H9 (cell line): ENCODE measurements at regions not wholly inside any gene's neighbourhood (a gene's known extent, or its start where the extent isn't known, plus 50 kb on each side); places are given as distances from the start of the nearest gene placed in this dataset.

Experiments used
- DNase-seq: peaks from one replicate; pipeline ENCODE4 v3.0.0-alpha.2; 2017
- H2AFZ ChIP-seq: one replicate; pipeline ENCODE4 v1.6.1; 2013; ENCODE audit warnings: mild to moderate bottlenecking, low read length, control low read depth, moderate library complexity
- H2AK5ac ChIP-seq: 2 replicates; pipeline ENCODE4 v1.6.1; 2013; ENCODE audit warnings: low read length, control low read depth, mixed read lengths; ENCODE audit not compliant: insufficient read length
- H2BK120ac ChIP-seq: one replicate; pipeline ENCODE4 v1.6.1; 2013; ENCODE audit warnings: low read depth, mild to moderate bottlenecking, low read length, control low read depth, inconsistent platforms; ENCODE audit not compliant: poor library complexity, severe bottlenecking
- H2BK12ac ChIP-seq: 2 replicates; pipeline ENCODE4 v1.6.1; 2013; ENCODE audit warnings: low read length, control low read depth, mixed read lengths, low read depth; ENCODE audit not compliant: insufficient read length
- H2BK15ac ChIP-seq: 2 replicates; pipeline ENCODE4 v1.6.1; 2013; ENCODE audit warnings: low read depth, low read length, control low read depth
- H2BK20ac ChIP-seq: one replicate; pipeline ENCODE4 v1.6.1; 2013; ENCODE audit warnings: low read depth, mild to moderate bottlenecking, low read length, control low read depth, inconsistent platforms; ENCODE audit not compliant: poor library complexity, severe bottlenecking
- H2BK5ac ChIP-seq: 2 replicates; pipeline ENCODE4 v1.6.1; 2013; ENCODE audit warnings: low read length, control low read depth, mixed read lengths; ENCODE audit not compliant: insufficient read length
- H3K14ac ChIP-seq: 2 replicates; pipeline ENCODE4 v1.6.1; 2013; ENCODE audit warnings: low read length, control low read depth; ENCODE audit not compliant: insufficient read depth
- H3K18ac ChIP-seq: 2 replicates; pipeline ENCODE4 v1.6.1; 2013; ENCODE audit warnings: low read depth, mild to moderate bottlenecking, mixed read lengths, low read length, control low read depth; ENCODE audit not compliant: insufficient read length
- H3K23ac ChIP-seq: 2 replicates; pipeline ENCODE4 v1.6.1; 2013; ENCODE audit warnings: low read length, control low read depth, mixed read lengths, low read depth; ENCODE audit not compliant: insufficient read length
- H3K23me2 ChIP-seq: 2 replicates; pipeline ENCODE4 v1.6.1; 2013; ENCODE audit warnings: low read depth, mild to moderate bottlenecking, mixed read lengths, low read length, control low read depth; ENCODE audit not compliant: insufficient read length, poor library complexity, severe bottlenecking
- H3K27ac ChIP-seq: 2 replicates; pipeline ENCODE4 v1.5.1; 2013; ENCODE audit warnings: low read length, control low read depth, mixed read lengths, low read depth; ENCODE audit not compliant: insufficient read length
- H3K27me3 ChIP-seq: 2 replicates; pipeline ENCODE4 v1.6.1; 2013; ENCODE audit warnings: low read length, control low read depth, inconsistent platforms; ENCODE audit not compliant: insufficient read depth
- H3K4ac ChIP-seq: 2 replicates; pipeline ENCODE4 v1.6.1; 2013; ENCODE audit warnings: low read depth, mild to moderate bottlenecking, control low read depth, inconsistent platforms, low read length, moderate library complexity
- H3K4me1 ChIP-seq: 2 replicates; pipeline ENCODE4 v1.6.1; 2013; ENCODE audit warnings: low read length, control low read depth, inconsistent platforms; ENCODE audit not compliant: insufficient read depth
- H3K4me2 ChIP-seq: 2 replicates; pipeline ENCODE4 v1.6.1; 2013; ENCODE audit warnings: low read length, control low read depth, mixed read lengths; ENCODE audit not compliant: insufficient read length, insufficient read depth
- H3K56ac ChIP-seq: 2 replicates; pipeline ENCODE4 v1.6.1; 2013; ENCODE audit warnings: low read depth, mild to moderate bottlenecking, mixed read lengths, low read length, control low read depth; ENCODE audit not compliant: insufficient read length
- H3K79me1 ChIP-seq: 2 replicates; pipeline ENCODE4 v1.6.1; 2013; ENCODE audit warnings: low read depth, mild to moderate bottlenecking, moderate library complexity, low read length, control low read depth, inconsistent platforms; ENCODE audit not compliant: insufficient read depth, poor library complexity, severe bottlenecking
- H3K79me2 ChIP-seq: 2 replicates; pipeline ENCODE4 v1.6.1; 2013; ENCODE audit warnings: low read length, control low read depth, inconsistent platforms; ENCODE audit not compliant: insufficient read depth
- H3K9ac ChIP-seq: 2 replicates; pipeline ENCODE4 v1.6.1; 2013; ENCODE audit warnings: low read length, control low read depth, mixed read lengths; ENCODE audit not compliant: insufficient read length; ENCODE audit errors: extremely low read depth
- H3K9me3 ChIP-seq: one replicate; pipeline ENCODE4 v1.6.1; 2013; ENCODE audit warnings: low read depth, low read length, inconsistent platforms; ENCODE audit not compliant: control insufficient read depth
- H3T11ph ChIP-seq: one replicate; pipeline ENCODE4 v1.6.1; 2013; ENCODE audit warnings: mild to moderate bottlenecking, low read length, control low read depth, inconsistent platforms
- H4K20me1 ChIP-seq: one replicate; pipeline ENCODE4 v1.6.1; 2013; ENCODE audit not compliant: control insufficient read depth, insufficient read length, insufficient read depth
- H4K5ac ChIP-seq: 2 replicates; pipeline ENCODE4 v1.6.1; 2013; ENCODE audit warnings: low read depth, mild to moderate bottlenecking, mixed read lengths, low read length, control low read depth; ENCODE audit not compliant: insufficient read length
- H4K8ac ChIP-seq: replicated peaks from 2 replicates; pipeline ENCODE4 v1.6.1; 2013; ENCODE audit warnings: low read length, control low read depth, mixed read lengths, low read depth; ENCODE audit not compliant: insufficient read length
- H4K91ac ChIP-seq: 2 replicates; pipeline ENCODE4 v1.6.1; 2013; ENCODE audit warnings: low read depth, mild to moderate bottlenecking, moderate library complexity, mixed read lengths, low read length, control low read depth; ENCODE audit not compliant: insufficient read length
- H3K27ac Mint-ChIP-seq, 3 experiments: 2 replicates in 2 of 3; 3 replicates in 1 of 3; pipeline ENCODE4 v1.8.0; 2020 to 2021; ENCODE audit warnings: mixed read lengths in 3 of 3, mild to moderate bottlenecking in 1 of 3, moderate library complexity in 1 of 3
- H3K27me3 Mint-ChIP-seq: 2 replicates; pipeline ENCODE4 v1.8.0; 2021; ENCODE audit warnings: low read depth, mild to moderate bottlenecking, moderate library complexity, mixed read lengths
- H3K36me3 Mint-ChIP-seq, 3 experiments: 2 replicates in 2 of 3; 3 replicates in 1 of 3; pipeline ENCODE4 v1.8.0; 2020 to 2021; ENCODE audit warnings: low read depth in 3 of 3, mixed read lengths in 3 of 3; ENCODE audit not compliant: insufficient read depth in 1 of 3
- H3K4me1 Mint-ChIP-seq, 2 experiments: 2 replicates each; pipeline ENCODE4 v1.8.0; 2020; ENCODE audit warnings: mixed read lengths in 2 of 2
- H3K4me3 Mint-ChIP-seq, 2 experiments: 2 replicates in 1 of 2; 3 replicates in 1 of 2; pipeline ENCODE4 v1.8.0; 2020 to 2021; ENCODE audit warnings: mild to moderate bottlenecking in 2 of 2, mixed read lengths in 2 of 2, moderate library complexity in 1 of 2
- H3K9me3 Mint-ChIP-seq, 2 experiments: 2 replicates in 1 of 2; 3 replicates in 1 of 2; pipeline ENCODE4 v1.8.0; 2020; ENCODE audit warnings: mild to moderate bottlenecking in 2 of 2, mixed read lengths in 2 of 2, moderate library complexity in 1 of 2
- WGBS: extraction: QIAGEN DNeasy Blood & Tissue Kit; methylation state at CpG from one replicate; pipeline ENCODE4 v1.1.7; 2013; ENCODE audit warnings: missing lambda C conversion rate, low lambda C conversion rate, mixed read lengths; ENCODE audit not compliant: insufficient read length; ENCODE audit errors: extremely low coverage; 5-methylcytosine and 5-hydroxymethylcytosine counted together
- TF ChIP-seq, protein P1 (sequence below): fragments of 200-600 bp; sonication (generic); conservative IDR thresholded peaks from 3 replicates; pipeline ENCODE4 v1.8.0; 2021; ENCODE audit warnings: antibody characterized with exemption, mild to moderate bottlenecking

DNA sequence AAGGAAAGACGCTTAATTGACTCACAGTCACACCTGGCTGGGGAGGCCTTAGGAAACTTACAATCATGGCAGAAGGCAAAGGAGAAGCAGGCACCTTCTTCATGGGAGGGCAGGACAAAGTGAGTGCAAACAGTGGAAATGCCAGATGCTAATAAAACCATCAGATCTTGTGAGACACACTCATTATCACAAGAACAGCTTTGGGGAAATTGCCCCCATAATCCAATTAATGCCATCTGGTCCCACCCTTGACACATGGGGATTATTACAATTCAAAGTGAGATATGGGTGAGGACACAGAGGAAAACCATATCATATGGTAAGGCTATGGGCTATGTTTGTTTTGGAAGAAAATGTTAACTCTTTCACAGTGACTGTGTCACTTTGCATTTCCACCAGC lies 1272.5 kb upstream of the CELF2 start:
- no peak overlapping the region for H3K27ac Mint-ChIP-seq
- H3K23me2 ChIP-seq, result no peaks in the 10 kb centered on the region
- no peak overlapping the region for H3K4me2 ChIP-seq
- H3K56ac ChIP-seq, result no peak overlapping the region
- no CpG with 5 or more reads among the region's 1 CpG for WGBS
- no peaks in the 10 kb centered on the region for H3K9me3 ChIP-seq
- H3K23ac ChIP-seq, result no peak overlapping the region
- H3K79me1 ChIP-seq, result no peaks in the 10 kb centered on the region
- no peak overlapping the region for H2BK120ac ChIP-seq
- no peaks in the 10 kb centered on the region for H3K4me1 Mint-ChIP-seq
- H2BK5ac ChIP-seq, result no peak overlapping the region
- no peak overlapping the region for H4K91ac ChIP-seq
- no peak overlapping the region for H3K4me3 Mint-ChIP-seq
- no peak overlapping the region for H2AK5ac ChIP-seq
- H4K5ac ChIP-seq, result no peak overlapping the region
- H3K9me3 Mint-ChIP-seq, result peaks cover 3 to 7% of the 10 kb centered on the region in 2 experiments; a peak in 3 of 5 replicates
- H3K36me3 Mint-ChIP-seq, result peaks cover 3 to 9% (median 5%) of the 10 kb centered on the region in 3 experiments; a peak in 5 of 7 replicates
- H3T11ph ChIP-seq, result no peak overlapping the region
- no peaks in the 10 kb centered on the region for H3K4me1 ChIP-seq
- no peak overlapping the region for H3K4ac ChIP-seq
- TF ChIP-seq, protein P1, sequence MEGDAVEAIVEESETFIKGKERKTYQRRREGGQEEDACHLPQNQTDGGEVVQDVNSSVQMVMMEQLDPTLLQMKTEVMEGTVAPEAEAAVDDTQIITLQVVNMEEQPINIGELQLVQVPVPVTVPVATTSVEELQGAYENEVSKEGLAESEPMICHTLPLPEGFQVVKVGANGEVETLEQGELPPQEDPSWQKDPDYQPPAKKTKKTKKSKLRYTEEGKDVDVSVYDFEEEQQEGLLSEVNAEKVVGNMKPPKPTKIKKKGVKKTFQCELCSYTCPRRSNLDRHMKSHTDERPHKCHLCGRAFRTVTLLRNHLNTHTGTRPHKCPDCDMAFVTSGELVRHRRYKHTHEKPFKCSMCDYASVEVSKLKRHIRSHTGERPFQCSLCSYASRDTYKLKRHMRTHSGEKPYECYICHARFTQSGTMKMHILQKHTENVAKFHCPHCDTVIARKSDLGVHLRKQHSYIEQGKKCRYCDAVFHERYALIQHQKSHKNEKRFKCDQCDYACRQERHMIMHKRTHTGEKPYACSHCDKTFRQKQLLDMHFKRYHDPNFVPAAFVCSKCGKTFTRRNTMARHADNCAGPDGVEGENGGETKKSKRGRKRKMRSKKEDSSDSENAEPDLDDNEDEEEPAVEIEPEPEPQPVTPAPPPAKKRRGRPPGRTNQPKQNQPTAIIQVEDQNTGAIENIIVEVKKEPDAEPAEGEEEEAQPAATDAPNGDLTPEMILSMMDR, result no peak
- H2BK12ac ChIP-seq, result no peak overlapping the region
- no peak overlapping the region for H3K27ac ChIP-seq
- no peak overlapping the region for H2AFZ ChIP-seq
- DNase-seq, result no peak
- H3K9ac ChIP-seq, result no peak overlapping the region
- H3K14ac ChIP-seq, result no peak overlapping the region
- H3K27me3 Mint-ChIP-seq, result no peaks in the 10 kb centered on the region
- no peak overlapping the region for H2BK15ac ChIP-seq
- H2BK20ac ChIP-seq, result no peak overlapping the region
- no peaks in the 10 kb centered on the region for H4K20me1 ChIP-seq
- no peak overlapping the region for H3K18ac ChIP-seq
- no peaks in the 10 kb centered on the region for H3K27me3 ChIP-seq
- no peak overlapping the region for H4K8ac ChIP-seq
- H3K79me2 ChIP-seq, result no peaks in the 10 kb centered on the region
